Prostate gland (tissue), 2 donors: ENCODE measurements at regions not wholly inside any gene's neighbourhood (a gene's known extent, or its start where the extent isn't known, plus 50 kb on each side); places are given as distances from the start of the nearest gene placed in this dataset.

Experiments
- DNase-seq: peaks from one replicate; pipeline ENCODE4 v3.0.0-alpha.2; 2019; ENCODE audit warnings: low spot score
- H3K27ac ChIP-seq, 2 donors: fragments of 200-600 bp; sonication (generic); 2 replicates each; pipeline ENCODE4 v1.5.1; 2017 to 2019
- H3K27me3 ChIP-seq: fragments of 200-600 bp; sonication (generic); replicated peaks from 2 replicates; pipeline ENCODE4 v1.5.1; 2019; ENCODE audit not compliant: insufficient read depth
- H3K36me3 ChIP-seq, 2 donors: fragments of 200-600 bp; sonication (generic); 1 replicate in 1 of 2; 2 replicates in 1 of 2; pipeline versions ENCODE4 v1.5.1 to v1.8.1; 2017 to 2019
- H3K4me1 ChIP-seq: fragments of 200-600 bp; sonication (generic); replicated peaks from 2 replicates; pipeline ENCODE4 v1.5.1; 2019
- H3K4me3 ChIP-seq, 2 donors: fragments of 200-600 bp; sonication (generic); 2 replicates each; pipeline ENCODE4 v1.5.1; 2017 to 2019
- H3K9me3 ChIP-seq: fragments of 200-600 bp; sonication (generic); 2 replicates; pipeline ENCODE4 v1.5.1; 2017
- POLR2A ChIP-seq: fragments of 450-650 bp; IDR thresholded peaks from one replicate; pipeline ENCODE4 v1.6.1; 2016; ENCODE audit warnings: antibody characterized with exemption, mild to moderate bottlenecking
- POLR2AphosphoS5 ChIP-seq: sonication (generic); formaldehyde crosslinking; IDR thresholded peaks from one replicate; pipeline ENCODE4 v1.6.1; 2017; ENCODE audit warnings: antibody characterized with exemption
- WGBS: methylation state at CpG from one replicate; pipeline ENCODE4 v1.1.5; 2018; 5-methylcytosine and 5-hydroxymethylcytosine counted together
- intact Hi-C: fragments of 100-400 bp; cut with DNase I; formaldehyde crosslinking; loops from one replicate; pipeline ENCODE4 v1.14.2; 2022
- TF ChIP-seq, protein P1 (sequence below), 4 experiments: fragments of 200-600 bp in 2 of 4; fragments of 450-650 bp in 2 of 4; sonication (generic) in 2 of 4; IDR thresholded peaks; 1 replicate in 3 of 4; 2 replicates in 1 of 4; pipeline ENCODE4 v1.5.1; 2016 to 2019; ENCODE audit warnings: antibody characterized with exemption in 4 of 4, mild to moderate bottlenecking in 2 of 4, moderate library complexity in 2 of 4

DNA sequence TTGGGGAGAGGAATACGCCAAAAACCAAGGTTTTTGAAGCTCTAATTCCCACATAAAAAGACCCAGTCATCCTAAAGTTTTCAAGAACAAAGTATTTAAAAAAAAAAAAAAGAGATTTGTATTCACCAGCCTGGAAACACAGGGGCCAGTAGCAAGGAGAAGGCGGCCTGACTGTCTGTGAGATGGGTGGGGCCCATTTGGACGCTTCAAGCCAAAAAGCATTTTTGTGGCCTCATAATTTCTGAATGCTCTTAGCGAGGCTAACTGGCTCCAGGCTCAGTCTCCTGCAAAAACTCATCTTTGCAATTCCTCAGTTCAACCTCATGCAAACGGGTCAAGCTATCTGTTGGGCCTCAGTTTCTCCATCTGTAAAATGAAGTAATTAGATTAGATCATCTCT, 514.1 kb downstream of the MED13L start:
- H3K4me1 ChIP-seq = peaks cover 8% of the 10 kb centered on the region
- 22% methylated on average over 5 of the region's 5 CpGs for WGBS
- intact Hi-C loops = loop anchor here (5.0 kb wide), 1 partner anchor 99 kb away; no protein-coding TSS in a partner anchor
- H3K27me3 ChIP-seq = no peaks in the 10 kb centered on the region
- H3K36me3 ChIP-seq = no peaks in the 10 kb centered on the region
- no peaks in the 10 kb centered on the region for H3K9me3 ChIP-seq
- peak overlapping the region; percentile 94 to 97 for H3K27ac ChIP-seq
- no peak overlapping the region for H3K4me3 ChIP-seq
- TF ChIP-seq POLR2A (no peak), POLR2AphosphoS5 (peak; percentile 64)
- peak; percentile 85 for DNase-seq

DNA sequence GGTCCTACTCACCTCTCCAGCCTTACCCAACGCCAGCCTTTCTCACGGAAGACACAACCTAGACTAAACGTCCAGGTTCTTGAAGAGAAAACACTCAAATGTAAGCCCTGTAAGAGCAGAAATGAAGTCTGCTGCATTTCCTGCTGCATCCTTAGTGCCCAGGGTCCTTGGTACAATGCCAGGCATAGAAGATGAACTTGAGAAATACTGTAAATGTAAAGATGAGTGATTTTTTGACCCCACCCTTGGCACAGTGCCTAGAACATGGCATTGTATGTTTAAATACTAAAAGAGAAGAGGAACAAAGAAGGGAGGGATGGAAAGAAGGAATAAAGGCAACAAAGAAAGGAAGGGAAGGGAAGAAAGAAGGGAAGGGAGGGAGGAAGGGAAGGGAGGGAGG, 514.6 kb downstream of the MED13L start:
- Histone ChIP-seq H3K27me3 (no peaks in the 10 kb centered on the region), H3K36me3 (no peaks in the 10 kb centered on the region), H3K4me3 (no peak overlapping the region), H3K4me1 (peaks cover 8% of the 10 kb centered on the region), H3K9me3 (no peaks in the 10 kb centered on the region), H3K27ac (peak overlapping the region; percentile 94 to 97)
- WGBS = 56% methylated on average over 3 of the region's 3 CpGs
- TF ChIP-seq POLR2A (no peak), POLR2AphosphoS5 (no peak)
- TF ChIP-seq, protein P1, sequence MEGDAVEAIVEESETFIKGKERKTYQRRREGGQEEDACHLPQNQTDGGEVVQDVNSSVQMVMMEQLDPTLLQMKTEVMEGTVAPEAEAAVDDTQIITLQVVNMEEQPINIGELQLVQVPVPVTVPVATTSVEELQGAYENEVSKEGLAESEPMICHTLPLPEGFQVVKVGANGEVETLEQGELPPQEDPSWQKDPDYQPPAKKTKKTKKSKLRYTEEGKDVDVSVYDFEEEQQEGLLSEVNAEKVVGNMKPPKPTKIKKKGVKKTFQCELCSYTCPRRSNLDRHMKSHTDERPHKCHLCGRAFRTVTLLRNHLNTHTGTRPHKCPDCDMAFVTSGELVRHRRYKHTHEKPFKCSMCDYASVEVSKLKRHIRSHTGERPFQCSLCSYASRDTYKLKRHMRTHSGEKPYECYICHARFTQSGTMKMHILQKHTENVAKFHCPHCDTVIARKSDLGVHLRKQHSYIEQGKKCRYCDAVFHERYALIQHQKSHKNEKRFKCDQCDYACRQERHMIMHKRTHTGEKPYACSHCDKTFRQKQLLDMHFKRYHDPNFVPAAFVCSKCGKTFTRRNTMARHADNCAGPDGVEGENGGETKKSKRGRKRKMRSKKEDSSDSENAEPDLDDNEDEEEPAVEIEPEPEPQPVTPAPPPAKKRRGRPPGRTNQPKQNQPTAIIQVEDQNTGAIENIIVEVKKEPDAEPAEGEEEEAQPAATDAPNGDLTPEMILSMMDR (IDR thresholded peaks at IDR 0.05) = no peak
- DNase-seq = no peak
- intact Hi-C loops = loop anchor here (5.0 kb wide), 1 partner anchor 99 kb away; no protein-coding TSS in a partner anchor

DNA sequence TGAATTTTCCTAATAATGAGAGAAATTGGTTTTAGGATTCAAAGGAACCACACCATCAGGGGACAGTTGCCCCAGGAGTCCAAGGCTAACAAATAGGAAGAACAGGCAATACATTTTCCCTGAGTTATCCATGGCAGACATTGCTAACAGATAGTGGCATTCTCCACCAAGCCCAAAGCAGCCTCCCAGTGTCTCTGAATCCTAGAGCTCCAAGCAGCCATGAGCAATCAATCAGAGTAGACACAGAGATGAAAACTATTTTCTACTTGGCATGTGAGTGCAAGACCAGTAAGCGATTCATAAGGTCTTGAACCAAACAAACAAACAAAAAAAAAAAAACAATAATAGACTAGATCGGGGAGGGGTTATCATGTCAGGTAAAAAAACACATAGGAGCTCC, 515.7 kb downstream of the MED13L start:
- H3K4me3 ChIP-seq = no peak overlapping the region
- no peaks in the 10 kb centered on the region for H3K36me3 ChIP-seq
- no peaks in the 10 kb centered on the region for H3K27me3 ChIP-seq
- TF ChIP-seq POLR2AphosphoS5 (no peak), POLR2A (no peak)
- TF ChIP-seq, protein P1 (IDR thresholded peaks at IDR 0.05) = no peak
- no peaks in the 10 kb centered on the region for H3K9me3 ChIP-seq
- 51% methylated on average over 2 of the region's 2 CpGs for WGBS
- intact Hi-C loops = loop anchor here (5.0 kb wide), 1 partner anchor 101 kb away; no protein-coding TSS in a partner anchor
- peaks cover 8% of the 10 kb centered on the region for H3K4me1 ChIP-seq
- no peak for DNase-seq
- peak overlapping the region; percentile 94 to 97 for H3K27ac ChIP-seq

DNA sequence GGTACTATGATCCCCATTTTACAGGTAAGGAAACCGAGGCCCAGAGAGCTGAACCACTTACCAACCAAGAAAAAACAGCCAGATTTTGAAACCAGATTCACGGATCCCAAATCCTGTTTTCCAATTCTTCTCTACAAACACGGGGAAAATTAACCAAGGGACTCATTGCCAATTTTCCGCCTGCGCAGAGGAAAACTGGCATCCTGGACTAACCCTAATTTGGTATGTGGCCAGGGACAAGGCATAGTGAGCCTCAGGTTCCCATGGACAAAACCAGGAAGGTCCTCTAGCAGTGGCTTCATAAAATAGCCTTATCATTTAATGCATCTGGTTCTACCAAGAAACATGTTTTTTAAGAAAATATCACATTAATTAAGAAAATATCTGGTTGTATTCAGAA, 517.3 kb downstream of the MED13L start:
- 30% methylated on average over 5 of the region's 5 CpGs for WGBS
- peak overlapping the region; percentile 94 to 97 for H3K27ac ChIP-seq
- no peak for DNase-seq
- H3K36me3 ChIP-seq = no peaks in the 10 kb centered on the region
- intact Hi-C loops = loop anchor here (5.0 kb wide), 1 partner anchor 102 kb away; no protein-coding TSS in a partner anchor
- no peak overlapping the region for H3K4me3 ChIP-seq
- H3K27me3 ChIP-seq = no peaks in the 10 kb centered on the region
- peak; percentile 23 for TF ChIP-seq POLR2AphosphoS5
- TF ChIP-seq POLR2A = no peak
- peaks cover 8% of the 10 kb centered on the region for H3K4me1 ChIP-seq
- H3K9me3 ChIP-seq = no peaks in the 10 kb centered on the region

DNA sequence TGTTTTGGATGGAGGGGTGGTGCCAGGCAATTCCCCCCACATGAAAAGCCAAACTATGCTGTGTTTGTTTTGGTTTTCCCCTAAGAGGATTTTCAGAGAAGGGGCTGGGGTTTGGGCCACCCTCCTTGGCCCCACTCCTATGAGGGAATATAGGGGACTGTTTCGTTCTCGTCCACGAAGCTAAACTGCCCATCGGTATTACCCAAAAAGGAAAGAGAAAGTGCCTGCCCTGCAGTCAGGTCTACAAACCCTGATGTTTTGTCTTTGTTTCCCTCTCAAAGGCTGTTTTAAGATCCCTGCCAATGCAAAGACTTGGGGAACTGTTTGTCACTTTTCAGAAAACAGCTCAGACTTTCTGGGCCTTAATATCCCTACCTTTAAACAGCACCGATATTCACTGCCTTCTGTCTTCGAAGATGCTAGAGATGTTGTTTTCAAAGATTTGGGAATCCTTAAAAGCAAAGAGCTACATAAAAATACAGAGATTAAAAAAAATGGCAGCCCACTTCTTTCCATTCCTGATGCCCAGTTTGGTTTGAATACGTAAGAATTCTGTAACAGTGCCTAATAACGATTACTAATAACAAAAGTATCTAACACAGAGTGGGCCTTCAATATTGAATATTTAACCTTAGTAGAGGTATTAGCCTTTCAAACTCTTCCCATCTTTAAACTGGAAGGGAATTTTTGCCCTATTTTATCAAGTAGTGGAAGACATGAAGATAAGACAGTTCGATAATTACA, 518.4 kb downstream of the MED13L start:
- peak; percentile 78 for TF ChIP-seq POLR2AphosphoS5
- TF ChIP-seq, protein P1 (IDR thresholded peaks at IDR 0.05) = no peak
- peak; percentile 43 for TF ChIP-seq POLR2A
- H3K9me3 ChIP-seq = no peaks in the 10 kb centered on the region
- H3K4me1 ChIP-seq = peaks cover 8% of the 10 kb centered on the region
- H3K36me3 ChIP-seq = no peaks in the 10 kb centered on the region
- peak; percentile 69 for DNase-seq
- H3K27ac ChIP-seq = peak overlapping the region; percentile 94 to 97
- no peaks in the 10 kb centered on the region for H3K27me3 ChIP-seq
- WGBS = 29% methylated on average over 9 of the region's 9 CpGs
- peak overlapping the region; percentile 10 to 31 for H3K4me3 ChIP-seq
- intact Hi-C loops = loop anchor here (5.0 to 10.0 kb wide), 4 partner anchors 158 to 1357 kb away; no protein-coding TSS in a partner anchor
